ENCODE measurements at regions not wholly inside any gene's neighbourhood (a gene's known extent, or its start where the extent isn't known, plus 50 kb on each side); places are given as distances from the start of the nearest gene placed in this dataset.
"Not testable (repeated sequence)": the region's sequence is repeated elsewhere in the genome, so short reads cannot be mapped to it uniquely, and the experiment has no call there.

- Histone ChIP-seq H3K4me3 (no peak overlapping the region), H3K4me1 (replicated peaks) (no peaks in the 10 kb centered on the region), H3K36me3 (no peaks in the 10 kb centered on the region), H3K27me3 (replicated peaks; ENCODE audit: insufficient read depth) (no peaks in the 10 kb centered on the region), H3K9me3 (no peaks in the 10 kb centered on the region), H3K27ac (no peak overlapping the region)
- TF ChIP-seq, protein P1, sequence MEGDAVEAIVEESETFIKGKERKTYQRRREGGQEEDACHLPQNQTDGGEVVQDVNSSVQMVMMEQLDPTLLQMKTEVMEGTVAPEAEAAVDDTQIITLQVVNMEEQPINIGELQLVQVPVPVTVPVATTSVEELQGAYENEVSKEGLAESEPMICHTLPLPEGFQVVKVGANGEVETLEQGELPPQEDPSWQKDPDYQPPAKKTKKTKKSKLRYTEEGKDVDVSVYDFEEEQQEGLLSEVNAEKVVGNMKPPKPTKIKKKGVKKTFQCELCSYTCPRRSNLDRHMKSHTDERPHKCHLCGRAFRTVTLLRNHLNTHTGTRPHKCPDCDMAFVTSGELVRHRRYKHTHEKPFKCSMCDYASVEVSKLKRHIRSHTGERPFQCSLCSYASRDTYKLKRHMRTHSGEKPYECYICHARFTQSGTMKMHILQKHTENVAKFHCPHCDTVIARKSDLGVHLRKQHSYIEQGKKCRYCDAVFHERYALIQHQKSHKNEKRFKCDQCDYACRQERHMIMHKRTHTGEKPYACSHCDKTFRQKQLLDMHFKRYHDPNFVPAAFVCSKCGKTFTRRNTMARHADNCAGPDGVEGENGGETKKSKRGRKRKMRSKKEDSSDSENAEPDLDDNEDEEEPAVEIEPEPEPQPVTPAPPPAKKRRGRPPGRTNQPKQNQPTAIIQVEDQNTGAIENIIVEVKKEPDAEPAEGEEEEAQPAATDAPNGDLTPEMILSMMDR (IDR thresholded peaks at IDR 0.05) = no peak
- TF ChIP-seq POLR2AphosphoS5 (IDR thresholded peaks at IDR 0.05) = no peak
- no peak for TF ChIP-seq POLR2A (IDR thresholded peaks at IDR 0.05)
- WGBS = 58% methylated on average over 5 of the region's 5 CpGs
- no peak for DNase-seq (ENCODE audit: low spot score)
- intact Hi-C loops (cut with DNase I) = no loop called here
Measured at GRCh38 chr18:22709288-22710060, 223.7 kb upstream of the RBBP8 start.

DNA sequence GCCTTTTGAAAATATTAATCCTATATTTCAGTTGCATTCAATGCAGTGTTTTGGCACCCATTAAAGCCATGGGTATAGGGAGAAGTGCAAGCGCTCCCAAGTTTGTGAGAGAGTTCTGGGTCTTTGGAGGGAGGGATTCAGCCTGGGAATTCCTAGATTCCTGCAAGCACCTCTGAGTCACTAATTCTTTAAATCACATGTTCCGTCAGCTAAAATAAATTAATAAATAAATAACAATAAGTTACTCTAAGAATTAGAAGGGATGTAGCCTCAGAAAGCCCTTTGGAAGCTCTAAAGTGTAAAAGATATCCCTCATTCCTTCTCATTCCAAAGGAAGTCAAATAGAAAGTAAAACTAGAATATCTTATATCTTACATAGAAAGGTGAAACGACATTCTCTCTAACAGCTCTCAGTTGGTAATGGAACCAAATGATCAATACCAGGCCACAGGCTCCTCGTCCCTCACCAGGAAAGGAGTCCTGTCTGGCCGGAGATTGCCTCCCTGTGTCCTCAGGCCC is 222.4 kb upstream of the RBBP8 start:
- Histone ChIP-seq H3K27me3 (replicated peaks; ENCODE audit: insufficient read depth) (no peaks in the 10 kb centered on the region), H3K27ac (peak overlapping the region in 1 of 2 donors; percentile 35), H3K4me1 (replicated peaks) (no peaks in the 10 kb centered on the region), H3K4me3 (peak overlapping the region; percentile 11 to 20), H3K36me3 (no peaks in the 10 kb centered on the region), H3K9me3 (no peaks in the 10 kb centered on the region)
- DNase-seq (ENCODE audit: low spot score) = no peak
- intact Hi-C loops (cut with DNase I) = no loop called here
- 44% methylated on average over 5 of the region's 5 CpGs for WGBS
- no peak for TF ChIP-seq POLR2AphosphoS5 (IDR thresholded peaks at IDR 0.05)
- TF ChIP-seq, protein P1 (IDR thresholded peaks at IDR 0.05) = no peak
- no peak for TF ChIP-seq POLR2A (IDR thresholded peaks at IDR 0.05)

DNA sequence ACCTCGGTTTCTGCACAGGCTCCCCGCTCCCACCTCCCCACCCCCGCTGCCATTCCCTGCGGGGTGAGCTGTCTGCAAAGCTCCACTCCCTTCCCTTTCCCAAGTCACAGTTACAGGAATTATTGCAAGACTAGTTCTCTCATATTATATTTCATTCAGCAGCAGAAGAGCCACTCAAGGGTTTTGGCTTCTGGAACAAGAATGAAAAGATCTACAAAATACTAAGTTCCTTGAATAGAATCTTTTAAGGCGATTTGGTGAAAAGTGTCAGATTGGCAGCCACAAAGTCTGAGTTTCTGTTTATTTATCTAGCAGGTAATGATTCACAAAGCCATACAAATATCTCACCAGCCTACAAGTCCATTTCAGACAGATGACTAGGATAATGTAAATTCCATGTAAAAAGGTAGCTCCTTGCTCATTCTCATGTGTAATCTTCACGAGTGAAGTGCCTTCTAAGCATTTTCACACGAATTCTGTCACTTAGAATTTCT is 221.9 kb upstream of the RBBP8 start:
- Histone ChIP-seq H3K4me1 (replicated peaks) (no peaks in the 10 kb centered on the region), H3K27ac (peak overlapping the region in 1 of 2 donors; percentile 35), H3K36me3 (no peaks in the 10 kb centered on the region), H3K27me3 (replicated peaks; ENCODE audit: insufficient read depth) (no peaks in the 10 kb centered on the region), H3K4me3 (peak overlapping the region; percentile 11 to 20), H3K9me3 (no peaks in the 10 kb centered on the region)
- no peak for DNase-seq (ENCODE audit: low spot score)
- WGBS = 29% methylated on average over 7 of the region's 7 CpGs
- TF ChIP-seq, protein P1 (IDR thresholded peaks at IDR 0.05) = no peak
- TF ChIP-seq POLR2AphosphoS5 (IDR thresholded peaks at IDR 0.05) (no peak), POLR2A (IDR thresholded peaks at IDR 0.05) (no peak)
- intact Hi-C loops (cut with DNase I) = no loop called here

- Histone ChIP-seq H3K27ac (no peak overlapping the region), H3K9me3 (no peaks in the 10 kb centered on the region), H3K36me3 (no peaks in the 10 kb centered on the region), H3K4me3 (no peak overlapping the region), H3K4me1 (replicated peaks) (no peaks in the 10 kb centered on the region), H3K27me3 (replicated peaks; ENCODE audit: insufficient read depth) (no peaks in the 10 kb centered on the region)
- TF ChIP-seq, protein P1 (IDR thresholded peaks at IDR 0.05) = no peak
- TF ChIP-seq POLR2A (IDR thresholded peaks at IDR 0.05) (no peak), POLR2AphosphoS5 (IDR thresholded peaks at IDR 0.05) (no peak)
- WGBS = 56% methylated on average over 1 of the region's 1 CpG
- no peak for DNase-seq (ENCODE audit: low spot score)
- intact Hi-C loops (cut with DNase I) = no loop called here
Measured at GRCh38 chr18:22713511-22713910, 219.6 kb upstream of the RBBP8 start.

GRCh38 chr18:22717536-22717935 is 215.6 kb upstream of the RBBP8 start:
- H3K27ac ChIP-seq; H3K9me3 ChIP-seq; H3K36me3 ChIP-seq; DNase-seq (ENCODE audit: low spot score); intact Hi-C loops (cut with DNase I); H3K27me3 ChIP-seq (replicated peaks; ENCODE audit: insufficient read depth); H3K4me1 ChIP-seq (replicated peaks); H3K4me3 ChIP-seq: not testable (repeated sequence)
- 79% methylated on average over 7 of the region's 7 CpGs for WGBS

Data from prostate gland (tissue), 2 donors.